22Rv1 (cell line): ENCODE measurements at regions not wholly inside any gene's neighbourhood (a gene's known extent, or its start where the extent isn't known, plus 50 kb on each side); places are given as distances from the start of the nearest gene placed in this dataset.
"Not testable (repeated sequence)": the region's sequence is repeated elsewhere in the genome, so short reads cannot be mapped to it uniquely, and the experiment has no call there.

Source experiments
- H3K27ac ChIP-seq: fragments of 450-650 bp; 2 replicates; pipeline ENCODE4 v1.5.1; 2017
- CTCF ChIP-seq: fragments of 450-650 bp; IDR thresholded peaks from 2 replicates; pipeline ENCODE4 v1.5.1; 2017; ENCODE audit warnings: mild to moderate bottlenecking
- ZFX ChIP-seq: fragments of 450-650 bp; IDR thresholded peaks from 2 replicates; pipeline ENCODE4 v1.6.1; 2017; ENCODE audit warnings: antibody characterized with exemption, borderline replicate concordance

DNA sequence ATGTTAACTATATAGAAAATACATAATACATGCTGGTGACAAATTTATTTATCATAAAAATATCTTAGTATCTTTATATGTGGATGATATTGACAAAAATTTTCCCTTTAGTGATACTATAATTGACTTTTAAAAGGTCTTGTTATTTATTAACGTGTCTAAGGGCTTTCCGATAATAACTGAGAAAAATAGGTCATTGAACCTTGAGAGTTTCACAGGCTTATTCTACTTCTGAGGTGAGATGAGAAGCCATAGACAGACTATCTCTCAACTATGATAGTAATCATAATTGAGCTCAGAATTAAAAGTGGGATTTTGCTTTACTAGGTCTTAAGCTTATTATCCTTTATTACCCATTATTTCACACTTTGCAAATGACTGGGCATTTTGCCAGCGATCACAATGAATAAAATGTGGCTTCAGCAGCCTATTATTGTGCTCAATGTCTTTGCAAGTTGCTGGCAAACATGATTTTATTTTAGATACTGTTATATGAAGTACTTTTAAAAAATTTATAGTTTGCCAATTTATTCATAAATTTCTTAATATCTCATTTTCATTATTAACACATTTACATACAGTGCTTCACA, 574.5 kb downstream of the ZWINT start:
- no peak overlapping the region for H3K27ac ChIP-seq
- TF ChIP-seq ZFX, result no peak
- no peak for TF ChIP-seq CTCF

DNA sequence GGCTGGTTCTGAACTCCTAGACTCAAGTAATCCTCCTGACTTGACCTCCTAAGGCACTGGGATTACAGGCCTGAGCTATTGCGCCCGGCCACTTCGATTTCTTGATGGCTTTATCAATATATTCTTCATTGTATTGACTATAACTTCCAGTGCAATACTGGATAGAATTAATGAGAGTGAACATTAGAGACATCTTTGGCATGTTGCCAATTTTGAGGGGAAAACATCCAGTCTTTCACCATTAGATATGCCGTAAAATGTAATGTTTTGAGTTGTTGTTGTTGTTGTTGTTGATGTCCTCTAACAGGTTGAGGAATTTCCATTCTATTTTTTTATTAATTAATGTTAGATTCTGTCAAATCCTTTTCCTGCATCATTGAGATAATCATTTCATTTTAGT, 578.9 kb downstream of the ZWINT start:
- no peak overlapping the region for H3K27ac ChIP-seq
- no peak for TF ChIP-seq ZFX
- TF ChIP-seq CTCF, result no peak

DNA sequence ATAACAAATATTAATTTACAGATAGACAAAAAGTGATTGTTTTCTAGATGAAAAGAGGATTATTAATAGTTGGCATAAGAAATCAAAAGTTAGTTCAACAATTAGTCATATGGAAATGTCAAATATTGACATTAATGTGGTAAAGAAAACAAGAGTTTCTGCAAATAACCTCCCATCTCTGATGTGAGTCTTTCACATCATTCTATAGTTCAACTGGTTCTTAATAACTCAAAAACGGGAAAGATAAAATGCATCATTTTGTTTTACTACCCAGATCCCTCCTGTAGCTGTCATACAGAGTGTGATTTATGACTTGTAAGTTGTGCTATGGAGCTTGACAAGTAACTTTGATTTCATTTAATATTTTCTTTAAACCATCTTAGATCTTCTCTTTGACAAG, 594.8 kb downstream of the ZWINT start:
- TF ChIP-seq CTCF (no peak), ZFX (no peak)

GRCh38 chr10:55750458-55750857, 610.6 kb downstream of the ZWINT start:
- TF ChIP-seq CTCF, result no peak
- TF ChIP-seq ZFX, result no peak

More for the DNA sequence above, 594.8 kb downstream of the ZWINT start:
- no peak overlapping the region for H3K27ac ChIP-seq

GRCh38 chr10:55747244-55747643, 613.8 kb downstream of the ZWINT start:
- TF ChIP-seq CTCF, result no peak
- no peak for TF ChIP-seq ZFX
- no peak overlapping the region for H3K27ac ChIP-seq

More at GRCh38 chr10:55750458-55750857, 610.6 kb downstream of the ZWINT start:
- no peak overlapping the region for H3K27ac ChIP-seq

- TF ChIP-seq ZFX (no peak), CTCF (no peak)
- H3K27ac ChIP-seq, result no peak overlapping the region
Observed at GRCh38 chr10:55746002-55746401, 615.1 kb downstream of the ZWINT start.

DNA sequence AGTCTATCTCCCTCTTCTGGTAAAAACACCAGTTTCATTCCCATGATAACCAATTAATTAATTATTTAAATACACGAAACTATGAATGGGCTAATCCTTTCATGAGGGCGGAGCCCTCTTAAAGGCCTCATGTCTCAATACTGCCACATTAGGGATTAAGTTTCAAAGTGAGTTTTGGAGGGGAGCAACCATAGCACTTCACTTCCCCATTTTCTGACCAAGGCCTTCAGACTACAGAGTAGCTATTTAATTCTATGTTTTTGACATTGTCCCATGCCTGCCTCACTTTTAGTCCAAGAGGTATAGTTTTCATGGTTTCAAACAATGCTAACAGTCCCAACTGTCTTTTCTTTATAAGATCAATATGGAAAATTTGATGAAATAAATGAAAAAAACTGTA, 618.6 kb downstream of the ZWINT start:
- no peak overlapping the region for H3K27ac ChIP-seq
- TF ChIP-seq ZFX, result no peak

GRCh38 chr10:55740767-55741166, 620.3 kb downstream of the ZWINT start:
- peak; percentile 64 for TF ChIP-seq CTCF

More at GRCh38 chr10:55740767-55741166, 620.3 kb downstream of the ZWINT start:
- H3K27ac ChIP-seq, result not testable (repeated sequence)
